D721Med (cell line): ENCODE measurements at regions not wholly inside any gene's neighbourhood (a gene's known extent, or its start where the extent isn't known, plus 50 kb on each side); places are given as distances from the start of the nearest gene placed in this dataset.

Experiments
- DNase-seq: peaks from one replicate; pipeline ENCODE4 v3.0.0; 2011; ENCODE audit warnings: low spot score; ENCODE audit not compliant: insufficient read length
- FAIRE-seq: peaks from 2 replicates; lab custom pipeline; 2011; peaks lifted over from hg19 to GRCh38; lab: Jason Lieb, UNC
- CTCF ChIP-seq: IDR thresholded peaks from 2 replicates; pipeline ENCODE4 v1.5.1; 2012; ENCODE audit warnings: mild to moderate bottlenecking, control low read depth; ENCODE audit not compliant: insufficient read depth; ENCODE audit errors: missing control alignments

GRCh38 chr5:28065656-28066055 is 1027.3 kb upstream of the CDH9 start:
- FAIRE-seq: no peak
- DNase-seq: no peak
- TF ChIP-seq CTCF: no peak

- TF ChIP-seq CTCF: no peak
- no peak for DNase-seq
- FAIRE-seq: no peak
These were observed 1008.2 kb upstream of the CDH9 start for GRCh38 chr5:28046596-28046995.

- no peak for TF ChIP-seq CTCF
- FAIRE-seq (no peak), DNase-seq (no peak)
These were observed 989.5 kb upstream of the CDH9 start for GRCh38 chr5:28027851-28028250.

- DNase-seq: no peak
- FAIRE-seq: no peak
- no peak for TF ChIP-seq CTCF
These were observed 978.8 kb upstream of the CDH9 start for GRCh38 chr5:28017178-28017577.

- FAIRE-seq (no peak), DNase-seq (no peak)
These were observed 976.4 kb upstream of the CDH9 start for GRCh38 chr5:28014779-28015178.

GRCh38 chr5:28012538-28012937 is 974.2 kb upstream of the CDH9 start:
- DNase-seq (no peak), FAIRE-seq (no peak)
- TF ChIP-seq CTCF: no peak

More at GRCh38 chr5:28014779-28015178, 976.4 kb upstream of the CDH9 start:
- TF ChIP-seq CTCF: peak; percentile 39

- TF ChIP-seq CTCF: no peak
- FAIRE-seq: no peak
- no peak for DNase-seq
These were observed 971.2 kb upstream of the CDH9 start for GRCh38 chr5:28009576-28009975.
